Endothelial cell of umbilical vein (primary cell): ENCODE measurements at regions not wholly inside any gene's neighbourhood (a gene's known extent, or its start where the extent isn't known, plus 50 kb on each side); places are given as distances from the start of the nearest gene placed in this dataset.

Source experiments
- CTCF ChIP-seq, 2 donors: IDR thresholded peaks; 1 replicate in 1 of 2; 2 replicates in 1 of 2; pipeline ENCODE4 v1.5.1; 2011; ENCODE audit warnings: low read length in 2 of 2, mild to moderate bottlenecking in 2 of 2, moderate library complexity in 2 of 2, control low read depth in 1 of 2, inconsistent platforms in 1 of 2, low read depth in 1 of 2; ENCODE audit not compliant: insufficient read depth in 1 of 2; ENCODE audit errors: extremely low read depth in 1 of 2
- EZH2 ChIP-seq: IDR thresholded peaks from 2 replicates; pipeline ENCODE4 v1.6.1; 2012; ENCODE audit warnings: borderline replicate concordance, low read depth, mild to moderate bottlenecking, moderate library complexity, low read length, inconsistent platforms; ENCODE audit not compliant: severe bottlenecking
- FOS ChIP-seq: IDR thresholded peaks from 2 replicates; pipeline ENCODE4 v1.6.1; 2011; ENCODE audit warnings: mild to moderate bottlenecking, low read length, moderate library complexity, borderline replicate concordance; ENCODE audit not compliant: insufficient read depth
- GATA2 ChIP-seq: IDR thresholded peaks from 2 replicates; pipeline ENCODE4 v1.7.0; 2011; ENCODE audit warnings: low read depth, mild to moderate bottlenecking, moderate library complexity, mixed read lengths, low read length; ENCODE audit not compliant: insufficient read length, insufficient read depth
- JUN ChIP-seq: IDR thresholded peaks from 2 replicates; pipeline ENCODE4 v1.6.1; 2011; ENCODE audit warnings: borderline replicate concordance, low read depth; ENCODE audit not compliant: insufficient read length, insufficient read depth
- MYC ChIP-seq: IDR thresholded peaks from one replicate; pipeline ENCODE4 v1.6.1; 2011; ENCODE audit warnings: mild to moderate bottlenecking, low read depth, low read length
- POLR2A ChIP-seq: IDR thresholded peaks from 2 replicates; pipeline ENCODE4 v1.6.1; 2012; ENCODE audit warnings: low read depth, mild to moderate bottlenecking, control low read depth, low read length
- POLR2AphosphoS5 ChIP-seq: IDR thresholded peaks from 2 replicates; pipeline ENCODE4 v1.6.1; 2012; ENCODE audit warnings: low read depth, mild to moderate bottlenecking, control low read depth, low read length, moderate library complexity; ENCODE audit not compliant: insufficient read depth
- TF ChIP-seq, protein P1 (sequence below): IDR thresholded peaks from 2 replicates; pipeline ENCODE4 v1.6.1; 2011; ENCODE audit not compliant: insufficient read depth, insufficient read length

- TF ChIP-seq CTCF (IDR thresholded peaks at IDR 0.05; ENCODE audit: extremely low read depth in 1 of 2, insufficient read depth in 1 of 2, low read depth in 1 of 2, low read length in 2 of 2) (no peak), EZH2 (no peak), POLR2A (no peak), MYC (no peak), POLR2AphosphoS5 (no peak), JUN (no peak), GATA2 (no peak), FOS (no peak)
- TF ChIP-seq, protein P1, sequence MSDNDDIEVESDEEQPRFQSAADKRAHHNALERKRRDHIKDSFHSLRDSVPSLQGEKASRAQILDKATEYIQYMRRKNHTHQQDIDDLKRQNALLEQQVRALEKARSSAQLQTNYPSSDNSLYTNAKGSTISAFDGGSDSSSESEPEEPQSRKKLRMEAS, result no peak
Observed at GRCh38 chr2:136402281-136402680, 284.3 kb upstream of the CXCR4 start.
